T-helper 1 cell treated with Interleukin-12 subunit alpha and Interleukin-12 subunit beta and Interleukin-4 antibody, amounts not matched to agents 30 ng/mL and 1 ng/mL, for 36 hours (primary cell): ENCODE measurements at regions not wholly inside any gene's neighbourhood (a gene's known extent, or its start where the extent isn't known, plus 50 kb on each side); places are given as distances from the start of the nearest gene placed in this dataset.
"Not testable (repeated sequence)": the region's sequence is repeated elsewhere in the genome, so short reads cannot be mapped to it uniquely, and the experiment has no call there.

ENCODE experiments used
- intact Hi-C: fragments of 100-400 bp; cut with micrococcal nuclease; formaldehyde crosslinking; loops from one replicate; pipeline ENCODE4 v1.15.1; 2024

GRCh38 chr14:105896961-105897724, 370.8 kb downstream of the TMEM121 start:
- intact Hi-C loops: loop anchor here (2.0 kb wide), 1 partner anchor 34 kb away; no protein-coding TSS in a partner anchor

- intact Hi-C loops: loop anchor here (2.0 kb wide), 1 partner anchor 35 kb away; no protein-coding TSS in a partner anchor
Observed at GRCh38 chr14:105897725-105898113, 371.3 kb downstream of the TMEM121 start.

GRCh38 chr14:105898482-105899010, 372.2 kb downstream of the TMEM121 start:
- intact Hi-C loops: no loop called here

- intact Hi-C loops: no loop called here
Observed at GRCh38 chr14:105899071-105899641, 372.8 kb downstream of the TMEM121 start.

GRCh38 chr14:105899657-105900397, 373.4 kb downstream of the TMEM121 start:
- intact Hi-C loops: no loop called here

GRCh38 chr14:105900398-105901160, 374.2 kb downstream of the TMEM121 start:
- intact Hi-C loops: no loop called here

- intact Hi-C loops: no loop called here
Observed at GRCh38 chr14:105901226-105901625, 374.8 kb downstream of the TMEM121 start.

GRCh38 chr14:105902131-105902898, 375.9 kb downstream of the TMEM121 start:
- intact Hi-C loops: no loop called here

- intact Hi-C loops: not testable (repeated sequence)
Observed at GRCh38 chr14:105902899-105903165, 376.4 kb downstream of the TMEM121 start.

- intact Hi-C loops: no loop called here
Observed at GRCh38 chr14:105903971-105904370, 377.6 kb downstream of the TMEM121 start.

GRCh38 chr14:105904379-105904778, 378.0 kb downstream of the TMEM121 start:
- intact Hi-C loops: no loop called here

GRCh38 chr14:105905456-105905855, 379.1 kb downstream of the TMEM121 start:
- intact Hi-C loops: no loop called here

GRCh38 chr14:105907276-105907675, 380.9 kb downstream of the TMEM121 start:
- intact Hi-C loops: no loop called here

- intact Hi-C loops: no loop called here
Observed at GRCh38 chr14:105908006-105908405, 381.6 kb downstream of the TMEM121 start.

GRCh38 chr14:105908481-105908911, 382.1 kb downstream of the TMEM121 start:
- intact Hi-C loops: no loop called here

- intact Hi-C loops: no loop called here
Observed at GRCh38 chr14:105909046-105909827, 382.9 kb downstream of the TMEM121 start.

- intact Hi-C loops: not testable (repeated sequence)
Observed at GRCh38 chr14:105909828-105910120, 383.4 kb downstream of the TMEM121 start.

- intact Hi-C loops: no loop called here
Observed at GRCh38 chr14:105910426-105910825, 384.0 kb downstream of the TMEM121 start.

- intact Hi-C loops: no loop called here
Observed at GRCh38 chr14:105911006-105911847, 384.8 kb downstream of the TMEM121 start.
